ENCODE measurements at regions not wholly inside any gene's neighbourhood (a gene's known extent, or its start where the extent isn't known, plus 50 kb on each side); places are given as distances from the start of the nearest gene placed in this dataset.

- H3K79me2 ChIP-seq (ENCODE audit: control insufficient read depth, insufficient read depth, low read length), result no peaks in the 10 kb centered on the region
- no peak overlapping the region for H3K27ac ChIP-seq (ENCODE audit: insufficient read depth, low read depth, low read length)
- no peaks in the 10 kb centered on the region for H3K27me3 ChIP-seq (ENCODE audit: control insufficient read depth in 2 of 2, insufficient read depth in 2 of 2, low read length in 2 of 2)
- no TSS peak for BruUV-seq (replicated peaks)
- DNase-seq (ENCODE audit: low read depth, low spot score) (no peak), FAIRE-seq (no peak)
- no peaks in the 10 kb centered on the region for H4K20me1 ChIP-seq (replicated peaks; ENCODE audit: control insufficient read depth, extremely low read depth, insufficient read depth, low read length)
- dilution Hi-C loops (cut with MboI; ENCODE audit: extremely low pct_ligation_motif_present, low sequenced_read_pairs) (no loop called here), intact Hi-C loops (cut with micrococcal nuclease) (no loop called here)
- no peak overlapping the region for H2AFZ ChIP-seq (ENCODE audit: low read depth, low read length)
- H3K4me3 ChIP-seq (replicated peaks in 1 of 3; ENCODE audit: insufficient read depth in 1 of 3, low read depth in 1 of 3, low read length in 3 of 3), result no peak overlapping the region
- H3K9me1 ChIP-seq (replicated peaks; ENCODE audit: control insufficient read depth, extremely low read depth, insufficient read depth, low read length), result no peaks in the 10 kb centered on the region
- ChIA-PET CTCF (no interaction called here), POLR2A (no interaction called here)
- no peaks in the 10 kb centered on the region for H3K4me1 ChIP-seq (ENCODE audit: control insufficient read depth, extremely low read depth, insufficient read depth, low read length)
- no peak overlapping the region for H3K4me2 ChIP-seq (ENCODE audit: insufficient read depth, low read length)
- H3K9me3 ChIP-seq (replicated peaks; ENCODE audit: control insufficient read depth, insufficient read depth, low read length), result peaks cover 2% of the 10 kb centered on the region
- H3K36me3 ChIP-seq (ENCODE audit: control insufficient read depth in 2 of 2, extremely low read depth in 1 of 2, insufficient read depth in 2 of 2, low read length in 2 of 2), result no peaks in the 10 kb centered on the region
- no peak overlapping the region for H3K9ac ChIP-seq (replicated peaks; ENCODE audit: extremely low read depth, insufficient read depth, low read length)
- no peak for TF ChIP-seq FOS (IDR thresholded peaks at IDR 0.05; ENCODE audit: borderline replicate concordance, insufficient read depth, low read length)
- TF ChIP-seq, protein P1, sequence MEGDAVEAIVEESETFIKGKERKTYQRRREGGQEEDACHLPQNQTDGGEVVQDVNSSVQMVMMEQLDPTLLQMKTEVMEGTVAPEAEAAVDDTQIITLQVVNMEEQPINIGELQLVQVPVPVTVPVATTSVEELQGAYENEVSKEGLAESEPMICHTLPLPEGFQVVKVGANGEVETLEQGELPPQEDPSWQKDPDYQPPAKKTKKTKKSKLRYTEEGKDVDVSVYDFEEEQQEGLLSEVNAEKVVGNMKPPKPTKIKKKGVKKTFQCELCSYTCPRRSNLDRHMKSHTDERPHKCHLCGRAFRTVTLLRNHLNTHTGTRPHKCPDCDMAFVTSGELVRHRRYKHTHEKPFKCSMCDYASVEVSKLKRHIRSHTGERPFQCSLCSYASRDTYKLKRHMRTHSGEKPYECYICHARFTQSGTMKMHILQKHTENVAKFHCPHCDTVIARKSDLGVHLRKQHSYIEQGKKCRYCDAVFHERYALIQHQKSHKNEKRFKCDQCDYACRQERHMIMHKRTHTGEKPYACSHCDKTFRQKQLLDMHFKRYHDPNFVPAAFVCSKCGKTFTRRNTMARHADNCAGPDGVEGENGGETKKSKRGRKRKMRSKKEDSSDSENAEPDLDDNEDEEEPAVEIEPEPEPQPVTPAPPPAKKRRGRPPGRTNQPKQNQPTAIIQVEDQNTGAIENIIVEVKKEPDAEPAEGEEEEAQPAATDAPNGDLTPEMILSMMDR (IDR thresholded peaks at IDR 0.05; ENCODE audit: extremely low read depth in 1 of 2, insufficient read depth in 1 of 2, low read depth in 1 of 2, low read length in 2 of 2), result no peak
- TF ChIP-seq GATA2 (IDR thresholded peaks at IDR 0.05; ENCODE audit: insufficient read depth, insufficient read length, low read depth, low read length), result no peak
- no peak for TF ChIP-seq MAX (IDR thresholded peaks at IDR 0.05; ENCODE audit: insufficient read depth, insufficient read length)
- TF ChIP-seq POLR2A (IDR thresholded peaks at IDR 0.05; ENCODE audit: low read depth, low read length), result no peak
- TF ChIP-seq POLR2AphosphoS5 (IDR thresholded peaks at IDR 0.05; ENCODE audit: insufficient read depth, low read depth, low read length), result no peak
- TF ChIP-seq MYC (IDR thresholded peaks at IDR 0.05; ENCODE audit: low read depth, low read length), result no peak
- no peak for TF ChIP-seq JUN (IDR thresholded peaks at IDR 0.05; ENCODE audit: borderline replicate concordance, insufficient read depth, insufficient read length, low read depth)
- no peak for TF ChIP-seq EZH2 (IDR thresholded peaks at IDR 0.05; ENCODE audit: borderline replicate concordance, low read depth, low read length, severe bottlenecking)
Observed at GRCh38 chr17:13753771-13754170, 152.0 kb upstream of the HS3ST3A1 start.

Data from endothelial cell of umbilical vein (primary cell).